EH (cell line): ENCODE measurements at regions not wholly inside any gene's neighbourhood (a gene's known extent, or its start where the extent isn't known, plus 50 kb on each side); places are given as distances from the start of the nearest gene placed in this dataset.
A peak's percentile ranks its signal among the peaks of the same experiment; 100 is the strongest.

Experiments used
- DNase-seq: peaks from one replicate; pipeline ENCODE4 v3.0.0-alpha.2; 2015; ENCODE audit warnings: low read depth

DNA sequence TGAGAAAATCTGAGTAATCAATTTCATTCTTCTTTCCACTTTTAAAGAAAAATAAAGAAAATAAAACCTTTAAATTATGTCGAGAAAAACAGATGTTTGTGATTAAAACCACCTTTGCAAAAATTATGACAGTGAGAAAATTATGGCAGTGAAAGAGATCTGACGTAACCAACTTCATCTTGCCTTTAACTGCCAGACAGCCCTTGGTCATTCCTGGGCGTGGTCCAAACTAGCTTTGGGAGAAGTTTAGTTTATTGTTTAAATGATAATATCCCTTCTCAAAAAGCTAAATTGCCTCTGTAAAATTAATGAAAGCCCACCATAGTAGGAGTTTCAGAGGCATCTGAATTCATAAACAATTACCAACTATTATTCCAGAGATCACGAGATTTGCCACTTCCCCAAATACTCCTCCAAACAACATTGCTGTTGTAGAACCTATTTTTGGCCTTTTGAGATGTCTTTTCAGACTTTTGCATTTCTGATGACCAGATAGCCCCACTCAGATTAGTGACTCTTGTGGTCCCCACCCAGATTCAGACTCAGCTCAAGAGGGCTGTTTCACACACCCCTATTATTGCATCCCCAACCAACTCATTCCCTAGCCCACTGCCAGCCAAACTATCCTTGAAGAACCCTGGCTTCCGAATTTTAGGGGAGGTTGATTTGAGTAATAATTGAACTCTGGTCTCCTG, 664.4 kb upstream of the CBLB start:
- DNase-seq: peak; percentile 17

DNA sequence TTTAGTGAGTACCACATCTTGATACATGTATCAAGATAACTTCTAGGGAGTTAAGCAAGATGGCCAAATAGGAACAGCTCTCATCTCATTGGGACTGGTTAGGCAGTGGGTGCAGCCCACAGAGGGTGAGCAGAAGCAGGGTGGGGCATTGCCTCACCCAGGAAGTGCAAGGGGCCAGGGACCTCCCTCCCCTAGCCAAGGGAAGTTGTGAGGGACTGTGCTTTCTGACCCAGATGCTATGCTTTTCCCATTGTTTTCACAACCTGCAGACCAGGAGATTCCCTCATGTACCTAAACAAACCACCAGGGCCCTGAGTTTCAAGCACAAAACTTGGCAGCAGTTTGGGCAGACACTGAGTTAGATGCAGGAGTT, 665.0 kb upstream of the CBLB start:
- no peak for DNase-seq

DNA sequence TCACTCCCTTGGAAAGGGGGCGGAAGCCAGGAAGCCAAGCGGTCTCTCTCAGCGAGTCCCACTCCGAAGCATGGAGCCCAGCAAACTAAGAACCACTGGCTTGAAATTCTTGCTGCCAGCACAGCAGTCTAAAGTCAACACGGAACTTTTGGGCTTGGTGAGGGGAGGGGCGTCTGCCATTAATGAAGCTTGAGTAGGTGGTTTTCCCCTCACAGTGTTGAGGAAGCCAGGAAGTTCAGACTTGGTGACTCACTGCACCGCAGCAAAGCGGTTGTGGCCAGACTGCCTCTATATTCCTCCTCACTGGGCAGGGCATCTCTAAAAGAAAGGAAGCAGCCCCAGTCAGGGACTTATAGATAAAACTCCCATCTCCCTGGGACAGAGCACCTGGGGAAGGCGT, 665.4 kb upstream of the CBLB start:
- peak; percentile 49 for DNase-seq

GRCh38 chr3:106540743-106541142, 671.9 kb upstream of the CBLB start:
- DNase-seq: no peak

DNA sequence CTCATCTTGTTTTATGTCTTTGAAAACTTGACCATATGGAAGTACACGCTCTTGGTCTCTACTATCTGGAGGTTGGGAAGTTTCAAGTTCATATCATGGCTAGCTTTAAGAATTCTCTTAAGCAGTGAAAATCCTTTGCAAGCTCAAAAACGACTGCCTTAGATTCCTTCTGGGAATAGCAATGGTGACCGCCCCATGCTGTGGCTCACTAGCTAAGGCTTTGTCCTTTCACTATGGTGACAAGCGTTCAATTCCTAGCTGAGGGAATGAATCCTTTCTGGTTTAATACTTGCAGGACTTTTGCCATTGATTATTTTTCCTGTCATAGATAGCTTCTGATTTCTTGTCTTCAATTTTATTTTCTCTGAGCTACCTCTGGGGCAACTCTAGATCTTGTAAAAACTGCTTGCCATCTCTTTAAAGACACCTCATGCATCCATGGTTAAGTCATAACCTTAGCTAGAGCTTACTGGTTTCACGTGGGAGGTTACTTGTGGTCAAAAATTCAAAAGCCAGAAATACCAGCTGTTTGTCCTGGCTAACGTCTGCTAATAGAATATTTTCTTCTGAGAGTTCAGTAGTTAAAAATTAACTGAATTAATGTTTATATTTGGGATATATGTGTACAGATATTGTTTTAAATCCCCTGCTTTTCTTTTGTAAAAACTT, 673.4 kb upstream of the CBLB start:
- no peak for DNase-seq

- DNase-seq: no peak
These were observed 683.7 kb upstream of the CBLB start for GRCh38 chr3:106552351-106553043.

- DNase-seq: peak; percentile 71
These were observed 691.7 kb upstream of the CBLB start for GRCh38 chr3:106560451-106560966.

DNA sequence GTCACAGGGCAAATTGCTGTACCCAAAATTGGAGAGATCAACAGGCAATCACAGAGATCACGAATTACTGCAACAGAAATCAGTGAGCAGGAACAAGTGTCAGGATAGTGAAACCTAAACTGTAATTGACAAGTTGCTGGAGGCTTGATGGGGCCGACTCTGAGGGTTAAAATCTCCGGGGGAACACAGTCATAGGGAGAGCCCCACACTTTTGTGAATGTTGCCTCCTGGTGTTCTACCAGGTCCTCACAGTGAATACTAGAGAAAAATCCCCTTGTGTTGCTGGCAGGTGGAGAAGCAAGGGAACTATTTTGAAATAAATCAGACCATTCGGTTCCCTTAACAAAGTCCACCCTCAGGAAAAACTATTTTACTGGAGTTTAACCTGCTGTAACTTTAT, 697.5 kb upstream of the CBLB start:
- no peak for DNase-seq

GRCh38 chr3:106570426-106570825, 701.6 kb upstream of the CBLB start:
- DNase-seq: peak; percentile 4

GRCh38 chr3:106573605-106574004, 704.8 kb upstream of the CBLB start:
- DNase-seq: no peak

DNA sequence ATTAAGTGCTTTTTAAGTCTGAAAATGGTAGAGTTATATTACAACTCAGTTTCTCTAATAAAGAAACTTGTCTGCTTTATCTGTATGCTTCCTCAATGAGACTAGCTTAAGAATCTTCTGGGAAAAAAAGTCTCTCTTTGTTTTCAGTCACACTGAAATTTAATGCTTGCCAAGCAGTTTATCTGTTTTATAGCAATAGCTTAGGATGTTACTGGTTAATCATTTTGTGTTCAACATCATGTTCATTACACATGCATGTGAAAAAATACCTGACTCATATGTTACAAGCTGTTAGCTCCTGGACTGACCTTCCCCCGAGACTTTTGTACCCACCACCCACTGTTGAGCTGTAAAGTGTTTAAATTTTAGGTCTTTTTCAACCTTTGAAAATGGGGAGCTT, 706.2 kb upstream of the CBLB start:
- no peak for DNase-seq

- peak; percentile 7 for DNase-seq
These were observed 708.4 kb upstream of the CBLB start for GRCh38 chr3:106577241-106577640.

- DNase-seq: peak; percentile 27
These were observed 710.1 kb upstream of the CBLB start for GRCh38 chr3:106578911-106579310.

DNA sequence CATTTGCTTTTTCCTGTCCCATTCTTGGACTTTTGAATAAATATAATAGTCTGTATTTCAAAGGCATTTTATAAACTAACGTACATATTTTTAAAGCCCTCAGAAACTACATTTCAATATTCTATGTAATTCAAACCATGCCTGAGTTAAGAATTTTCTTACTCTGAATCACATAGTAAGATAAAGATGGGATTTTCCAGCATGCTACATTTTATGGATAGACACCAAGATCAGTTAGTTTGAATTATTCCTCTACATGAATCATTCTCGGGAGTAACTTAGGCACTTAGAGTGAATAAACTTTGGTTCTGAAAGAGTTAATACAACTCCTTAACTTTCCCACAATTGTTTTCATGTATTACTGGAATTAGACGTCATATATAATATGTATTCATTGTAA, 713.3 kb upstream of the CBLB start:
- DNase-seq: no peak

DNA sequence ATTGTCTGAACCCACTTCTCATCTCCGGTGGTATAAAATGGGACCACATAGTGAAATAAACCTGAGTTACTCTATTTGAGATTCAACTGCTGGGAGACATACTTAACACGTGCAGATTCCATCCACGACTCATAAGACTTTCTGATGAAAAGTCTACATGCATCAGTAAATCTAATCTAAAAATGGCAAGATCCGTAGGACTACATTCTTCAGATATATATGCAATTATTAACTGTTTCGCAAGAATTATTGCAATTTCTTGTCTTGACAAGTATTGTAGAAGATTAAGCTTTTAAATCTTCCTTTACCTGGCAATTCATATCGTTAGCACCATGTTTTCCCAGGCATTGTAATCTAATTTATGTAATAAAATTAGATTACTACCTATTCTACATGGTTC, 718.7 kb upstream of the CBLB start:
- no peak for DNase-seq

GRCh38 chr3:106588739-106589138, 719.9 kb upstream of the CBLB start:
- no peak for DNase-seq

- DNase-seq: no peak
These were observed 720.6 kb upstream of the CBLB start for GRCh38 chr3:106589311-106589942.

DNA sequence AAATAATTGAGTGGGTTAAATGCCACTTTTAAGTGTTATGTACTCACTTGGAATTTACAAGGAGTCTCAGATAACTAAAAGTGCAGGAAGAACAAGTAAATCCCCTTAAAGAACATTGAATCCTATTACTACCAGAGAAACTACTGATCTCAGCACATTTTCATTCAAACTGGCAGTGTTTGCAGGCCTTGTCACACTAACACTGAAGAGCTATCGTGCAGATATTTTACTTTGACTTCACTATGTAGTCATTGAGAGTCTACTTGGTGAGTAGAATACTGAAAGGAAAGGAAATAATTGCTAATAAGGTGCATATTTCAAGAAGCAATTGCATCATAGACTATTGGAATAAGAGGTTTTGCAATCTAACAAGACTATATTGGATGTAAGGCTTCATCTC, 721.4 kb upstream of the CBLB start:
- no peak for DNase-seq

GRCh38 chr3:106593381-106593780, 724.6 kb upstream of the CBLB start:
- no peak for DNase-seq

GRCh38 chr3:106609666-106610301, 741.0 kb upstream of the CBLB start:
- peak; percentile 92 for DNase-seq

DNA sequence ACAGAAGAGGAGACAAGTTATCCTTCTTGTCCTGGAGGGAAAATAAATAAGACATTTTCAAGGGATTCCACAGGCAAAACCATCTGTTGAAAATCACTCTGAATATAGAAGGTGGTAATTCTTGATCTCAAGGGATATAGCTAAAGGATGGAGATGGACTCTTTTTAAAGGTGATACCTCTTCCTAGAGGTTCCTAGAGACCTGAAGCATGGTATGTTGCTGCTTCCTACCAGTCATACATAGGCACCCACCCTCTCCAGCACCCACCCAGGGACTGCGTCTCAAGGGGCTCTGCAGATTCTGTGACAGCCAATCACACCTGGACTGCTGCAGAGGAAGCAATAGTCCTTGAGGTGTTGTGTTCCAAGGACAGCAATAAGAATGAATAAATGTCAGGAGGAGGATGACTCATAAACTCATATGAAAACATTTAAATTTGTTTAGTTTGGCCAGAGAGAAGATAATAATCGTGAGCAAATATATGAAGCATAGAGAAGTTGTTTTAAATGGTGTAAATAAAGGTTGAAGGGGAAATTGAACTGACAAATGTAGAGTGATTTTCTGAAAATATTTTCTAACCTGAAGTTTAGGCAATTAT, 741.6 kb upstream of the CBLB start:
- peak; percentile 54 for DNase-seq

GRCh38 chr3:106611116-106611515, 742.3 kb upstream of the CBLB start:
- DNase-seq: no peak
